ENCODE measurements at regions not wholly inside any gene's neighbourhood (a gene's known extent, or its start where the extent isn't known, plus 50 kb on each side); places are given as distances from the start of the nearest gene placed in this dataset.

GRCh38 chr13:48583859-48584311, 51.0 kb upstream of the RCBTB2 start:
- no peaks in the 10 kb centered on the region for H3K9me3 ChIP-seq (ENCODE audit: low read length)
- H3K27ac ChIP-seq (ENCODE audit: low read length): no peak overlapping the region
- no peak for TF ChIP-seq TAF1 (IDR thresholded peaks at IDR 0.05; ENCODE audit: low read depth)
- TF ChIP-seq RAD21 (conservative IDR thresholded peaks at IDR 0.05): no peak
- TF ChIP-seq SMC3 (conservative IDR thresholded peaks at IDR 0.05; ENCODE audit: poor library complexity): no peak
- no peak for TF ChIP-seq REST (IDR thresholded peaks at IDR 0.05; ENCODE audit: borderline replicate concordance)
- TF ChIP-seq MXI1 (conservative IDR thresholded peaks at IDR 0.05; ENCODE audit: poor library complexity, severe bottlenecking): no peak
- TF ChIP-seq CTCF (IDR thresholded peaks at IDR 0.05; ENCODE audit: poor library complexity, severe bottlenecking): no peak
- no peak overlapping the region for H2AFZ ChIP-seq (ENCODE audit: low read depth, low read length)
- H3K27me3 ChIP-seq (ENCODE audit: insufficient read depth, low read depth, low read length): no peaks in the 10 kb centered on the region
- no peak overlapping the region for H3K9ac ChIP-seq (ENCODE audit: low read length)
- H4K20me1 ChIP-seq (ENCODE audit: insufficient read depth): no peaks in the 10 kb centered on the region
- H3K4me2 ChIP-seq (ENCODE audit: low read length): no peak overlapping the region
- no peaks in the 10 kb centered on the region for H3K79me2 ChIP-seq (replicated peaks; ENCODE audit: insufficient read depth, low read length)
- H3F3A ChIP-seq (ENCODE audit: insufficient read depth, low read length, poor library complexity, severe bottlenecking): no peaks in the 10 kb centered on the region
- no peaks in the 10 kb centered on the region for H3K9me2 ChIP-seq (ENCODE audit: insufficient read depth, low read length)
- no peaks in the 10 kb centered on the region for H3K36me3 ChIP-seq (ENCODE audit: insufficient read depth, low read length)
- H3K4me3 ChIP-seq (ENCODE audit: low read length): no peak overlapping the region

GRCh38 chr13:48585456-48585840, 52.6 kb upstream of the RCBTB2 start:
- no peak overlapping the region for H3K9ac ChIP-seq (ENCODE audit: low read length)
- no peaks in the 10 kb centered on the region for H3K36me3 ChIP-seq (ENCODE audit: insufficient read depth, low read length)
- H3K4me2 ChIP-seq (ENCODE audit: low read length): no peak overlapping the region
- H3K27me3 ChIP-seq (ENCODE audit: insufficient read depth, low read depth, low read length): no peaks in the 10 kb centered on the region
- H3K79me2 ChIP-seq (replicated peaks; ENCODE audit: insufficient read depth, low read length): no peaks in the 10 kb centered on the region
- no peaks in the 10 kb centered on the region for H3F3A ChIP-seq (ENCODE audit: insufficient read depth, low read length, poor library complexity, severe bottlenecking)
- no peak overlapping the region for H3K27ac ChIP-seq (ENCODE audit: low read length)
- H3K9me2 ChIP-seq (ENCODE audit: insufficient read depth, low read length): no peaks in the 10 kb centered on the region
- no peak for TF ChIP-seq MXI1 (conservative IDR thresholded peaks at IDR 0.05; ENCODE audit: poor library complexity, severe bottlenecking)
- TF ChIP-seq RAD21 (conservative IDR thresholded peaks at IDR 0.05): no peak
- no peak for TF ChIP-seq REST (IDR thresholded peaks at IDR 0.05; ENCODE audit: borderline replicate concordance)
- no peak for TF ChIP-seq TAF1 (IDR thresholded peaks at IDR 0.05; ENCODE audit: low read depth)
- no peak for TF ChIP-seq CTCF (IDR thresholded peaks at IDR 0.05; ENCODE audit: poor library complexity, severe bottlenecking)
- no peak for TF ChIP-seq EP300 (conservative IDR thresholded peaks at IDR 0.05; ENCODE audit: poor library complexity, severe bottlenecking)
- TF ChIP-seq SMC3 (conservative IDR thresholded peaks at IDR 0.05; ENCODE audit: poor library complexity): no peak
- TF ChIP-seq EZH2 (IDR thresholded peaks at IDR 0.05; ENCODE audit: borderline replicate concordance, insufficient read depth, low read length, poor library complexity, severe bottlenecking): no peak
- TF ChIP-seq POLR2AphosphoS5 (IDR thresholded peaks at IDR 0.05): no peak
- no peak overlapping the region for H3K4me3 ChIP-seq (ENCODE audit: low read length)
- no peak overlapping the region for H2AFZ ChIP-seq (ENCODE audit: low read depth, low read length)
- no peaks in the 10 kb centered on the region for H4K20me1 ChIP-seq (ENCODE audit: insufficient read depth)
- H3K9me3 ChIP-seq (ENCODE audit: low read length): no peaks in the 10 kb centered on the region
